CD14-positive monocyte (primary cell): ENCODE measurements at regions not wholly inside any gene's neighbourhood (a gene's known extent, or its start where the extent isn't known, plus 50 kb on each side); places are given as distances from the start of the nearest gene placed in this dataset.

Experiments
- DNase-seq, 3 donors: peaks; one replicate each; pipeline ENCODE4 v3.0.0-alpha.2; 2011 to 2022
- H2AFZ ChIP-seq: 2 replicates; pipeline ENCODE4 v1.6.0; 2012; ENCODE audit warnings: mild to moderate bottlenecking, low read depth, low read length, inconsistent platforms; ENCODE audit not compliant: insufficient read depth, poor library complexity, severe bottlenecking
- H3K27ac ChIP-seq, 2 donors: 1 replicate in 1 of 2; 2 replicates in 1 of 2; pipeline ENCODE4 v1.5.1; 2012 to 2013; ENCODE audit warnings: low read length in 2 of 2, control low read depth in 1 of 2, inconsistent platforms in 1 of 2, low read depth in 1 of 2, mild to moderate bottlenecking in 1 of 2
- H3K27me3 ChIP-seq, 2 donors: one replicate each; pipeline versions ENCODE4 v1.6.0 to v1.6.1; 2011 to 2013; ENCODE audit warnings: low read length in 2 of 2; ENCODE audit not compliant: control insufficient read depth in 2 of 2, insufficient read depth in 2 of 2
- H3K36me3 ChIP-seq, 2 donors: replicated peaks in 1 of 2; 1 replicate in 1 of 2; 2 replicates in 1 of 2; pipeline versions ENCODE4 v1.5.1 to v1.6.1; 2012 to 2013; ENCODE audit warnings: low read length in 2 of 2, control low read depth in 1 of 2, inconsistent platforms in 1 of 2, mild to moderate bottlenecking in 1 of 2; ENCODE audit not compliant: insufficient read depth in 2 of 2, control insufficient read depth in 1 of 2
- H3K4me1 ChIP-seq, 2 donors: 1 replicate in 1 of 2; 2 replicates in 1 of 2; pipeline versions ENCODE4 v1.5.1 to v1.6.1; 2012 to 2013; ENCODE audit warnings: low read length in 2 of 2, control low read depth in 1 of 2, inconsistent platforms in 1 of 2, mild to moderate bottlenecking in 1 of 2, moderate library complexity in 1 of 2; ENCODE audit not compliant: insufficient read depth in 2 of 2, control insufficient read depth in 1 of 2
- H3K4me2 ChIP-seq: replicated peaks from 2 replicates; pipeline ENCODE3; 2012; ENCODE audit warnings: low read length, moderate library complexity, mild to moderate bottlenecking; ENCODE audit not compliant: poor library complexity, severe bottlenecking; ENCODE audit errors: extremely low read depth
- H3K4me3 ChIP-seq, 3 experiments: fragments of 200-600 bp in 1 of 3; sonication (generic) in 1 of 3; replicated peaks in 1 of 3; 1 replicate in 2 of 3; 2 replicates in 1 of 3; pipeline ENCODE4 v1.5.1; 2011 to 2013; ENCODE audit warnings: low read length in 3 of 3, mild to moderate bottlenecking in 3 of 3, control low read depth in 2 of 3, low read depth in 2 of 3, inconsistent platforms in 1 of 3, moderate library complexity in 1 of 3
- H3K79me2 ChIP-seq: 2 replicates; pipeline ENCODE4 v1.6.0; 2012; ENCODE audit warnings: mild to moderate bottlenecking, control low read depth, inconsistent platforms, low read length, moderate library complexity; ENCODE audit not compliant: insufficient read depth
- H3K9ac ChIP-seq: 2 replicates; pipeline ENCODE4 v1.6.0; 2017; ENCODE audit warnings: low read length, mild to moderate bottlenecking; ENCODE audit not compliant: insufficient read depth, poor library complexity, severe bottlenecking
- H3K9me3 ChIP-seq, 2 donors: replicated peaks in 1 of 2; 1 replicate in 1 of 2; 2 replicates in 1 of 2; pipeline versions ENCODE4 v1.5.1 to v1.6.1; 2012 to 2013; ENCODE audit warnings: low read length in 2 of 2, control low read depth in 1 of 2; ENCODE audit not compliant: control insufficient read depth in 1 of 2, insufficient read depth in 1 of 2
- H4K20me1 ChIP-seq: 2 replicates; pipeline ENCODE4 v1.6.0; 2012; ENCODE audit warnings: mild to moderate bottlenecking, low read length, control low read depth, moderate library complexity; ENCODE audit not compliant: insufficient read depth
- H3K27ac Mint-ChIP-seq, 7 donors: one replicate each; pipeline ENCODE4 v1.8.0; 2020; ENCODE audit warnings: mild to moderate bottlenecking in 7 of 7, mixed read lengths in 7 of 7, moderate library complexity in 6 of 7, inconsistent platforms in 2 of 7
- H3K27me3 Mint-ChIP-seq, 3 donors: one replicate each; pipeline ENCODE4 v1.8.0; 2021 to 2022; ENCODE audit warnings: low read depth in 3 of 3, mild to moderate bottlenecking in 3 of 3, mixed read lengths in 3 of 3, moderate library complexity in 3 of 3, inconsistent platforms in 1 of 3
- H3K36me3 Mint-ChIP-seq, 2 donors: one replicate each; pipeline ENCODE4 v1.8.0; 2020; ENCODE audit warnings: mixed read lengths in 2 of 2, inconsistent platforms in 1 of 2, mild to moderate bottlenecking in 1 of 2
- H3K4me1 Mint-ChIP-seq: one replicate; pipeline ENCODE4 v1.8.0; 2020; ENCODE audit warnings: mild to moderate bottlenecking, mixed read lengths
- H3K4me3 Mint-ChIP-seq, 2 donors: one replicate each; pipeline ENCODE4 v1.8.0; 2020; ENCODE audit warnings: mild to moderate bottlenecking in 2 of 2, mixed read lengths in 2 of 2, moderate library complexity in 1 of 2
- H3K9me3 Mint-ChIP-seq, 7 donors: one replicate each; pipeline ENCODE4 v1.8.0; 2020 to 2022; ENCODE audit warnings: mixed read lengths in 7 of 7, mild to moderate bottlenecking in 6 of 7, moderate library complexity in 6 of 7, inconsistent platforms in 2 of 7
- CTCF ChIP-seq: fragments of 200-600 bp; IDR thresholded peaks from one replicate; pipeline ENCODE4 v1.8.0; 2022; ENCODE audit warnings: antibody characterized with exemption, mild to moderate bottlenecking
- WGBS: methylation state at CpG from one replicate; pipeline ENCODE4 v1.1.5; 2013; ENCODE audit warnings: missing lambda C conversion rate; ENCODE audit not compliant: insufficient coverage; 5-methylcytosine and 5-hydroxymethylcytosine counted together
- intact Hi-C, 2 donors: fragments of 100-400 bp; cut with micrococcal nuclease; formaldehyde crosslinking; loops; one replicate each; pipeline versions ENCODE4 v1.15.0 to v1.15.1; 2023

GRCh38 chr5:109964136-109964535 is 274.4 kb downstream of the MAN2A1 start:
- peaks cover 34% of the 10 kb centered on the region for H3K4me1 Mint-ChIP-seq
- no peaks in the 10 kb centered on the region for H4K20me1 ChIP-seq
- H3K4me1 ChIP-seq: peaks cover 26 to 37% of the 10 kb centered on the region in 2 donors
- H3K27ac ChIP-seq: no peak overlapping the region
- H3K36me3 ChIP-seq: no peaks in the 10 kb centered on the region
- no peak overlapping the region for H3K9ac ChIP-seq
- WGBS: no CpG with 5 or more reads among the region's 3 CpGs
- no peak for DNase-seq
- H3K4me3 ChIP-seq: no peak overlapping the region
- H3K4me2 ChIP-seq: no peak overlapping the region
- no peak overlapping the region for H3K27ac Mint-ChIP-seq
- H3K36me3 Mint-ChIP-seq: peaks cover 0 to 4% of the 10 kb centered on the region in 2 donors
- peaks cover 0 to 5% (median 2%) of the 10 kb centered on the region in 7 donors for H3K9me3 Mint-ChIP-seq
- no peaks in the 10 kb centered on the region for H3K9me3 ChIP-seq
- H3K79me2 ChIP-seq: no peaks in the 10 kb centered on the region
- H2AFZ ChIP-seq: no peak overlapping the region
- H3K27me3 Mint-ChIP-seq: peaks cover 0 to 2% (median 0%) of the 10 kb centered on the region in 3 donors
- H3K27me3 ChIP-seq: no peaks in the 10 kb centered on the region
- intact Hi-C loops: no loop called here
- TF ChIP-seq CTCF: no peak
- no peak overlapping the region for H3K4me3 Mint-ChIP-seq

DNA sequence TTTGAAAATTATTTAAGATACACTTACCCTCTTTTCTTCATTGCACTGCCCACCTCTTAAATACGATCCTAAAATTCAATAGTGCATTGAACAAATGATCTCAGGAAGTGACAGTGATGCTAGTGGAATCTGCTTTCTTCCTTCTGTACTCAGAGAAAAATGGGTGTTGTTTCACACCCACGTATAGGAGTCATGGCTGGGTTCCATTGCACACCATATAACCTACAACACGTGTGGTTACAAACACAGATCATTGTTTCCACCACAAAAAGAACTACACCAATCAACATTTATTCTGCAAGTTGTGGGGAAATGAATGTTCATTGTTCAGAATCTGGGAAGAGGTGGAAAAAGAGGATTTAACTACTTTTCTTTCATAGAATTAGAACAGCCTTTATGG is 275.9 kb downstream of the MAN2A1 start:
- Histone ChIP-seq H3K9me3 (no peaks in the 10 kb centered on the region), H3K79me2 (no peaks in the 10 kb centered on the region), H3K27ac (no peak overlapping the region), H4K20me1 (no peaks in the 10 kb centered on the region), H2AFZ (no peak overlapping the region), H3K4me3 (no peak overlapping the region), H3K4me1 (peaks cover 24 to 31% of the 10 kb centered on the region in 2 donors), H3K36me3 (no peaks in the 10 kb centered on the region), H3K4me2 (no peak overlapping the region), H3K27me3 (no peaks in the 10 kb centered on the region), H3K9ac (no peak overlapping the region)
- no peak for DNase-seq
- no CpG with 5 or more reads among the region's 3 CpGs for WGBS
- intact Hi-C loops: no loop called here
- Mint-ChIP-seq H3K4me1 (peaks cover 27% of the 10 kb centered on the region), H3K27me3 (peaks cover 0 to 2% (median under 1%) of the 10 kb centered on the region in 3 donors), H3K9me3 (peaks cover 0 to 5% (median 3%) of the 10 kb centered on the region in 7 donors), H3K36me3 (no peaks in the 10 kb centered on the region), H3K4me3 (no peak overlapping the region), H3K27ac (no peak overlapping the region)
- TF ChIP-seq CTCF: no peak
